Fibroblast of lung (primary cell): ENCODE measurements at regions not wholly inside any gene's neighbourhood (a gene's known extent, or its start where the extent isn't known, plus 50 kb on each side); places are given as distances from the start of the nearest gene placed in this dataset.
A peak's percentile ranks its signal among the peaks of the same experiment; 100 is the strongest.
"Not testable (repeated sequence)": the region's sequence is repeated elsewhere in the genome, so short reads cannot be mapped to it uniquely, and the experiment has no call there.

Experiments
- DNase-seq, 2 donors: peaks; one replicate each; pipeline versions ENCODE4 v3.0.0 to v3.0.0-alpha.2; 2010; ENCODE audit warnings: low read depth in 2 of 2
- H2AFZ ChIP-seq: 2 replicates; pipeline ENCODE4 v1.5.1; 2012; ENCODE audit warnings: low read length, control low read depth, inconsistent platforms
- H3K27ac ChIP-seq: 2 replicates; pipeline ENCODE4 v1.5.1; 2011; ENCODE audit warnings: low read length, control low read depth; ENCODE audit not compliant: insufficient read depth
- H3K27me3 ChIP-seq: 2 replicates; pipeline ENCODE4 v1.5.1; 2011; ENCODE audit warnings: mild to moderate bottlenecking, low read length; ENCODE audit not compliant: control insufficient read depth, insufficient read depth
- H3K36me3 ChIP-seq: 2 replicates; pipeline ENCODE4 v1.5.1; 2011; ENCODE audit warnings: low read length; ENCODE audit not compliant: control insufficient read depth, insufficient read depth
- H3K4me1 ChIP-seq: 2 replicates; pipeline ENCODE4 v1.5.1; 2011; ENCODE audit warnings: low read length; ENCODE audit not compliant: control insufficient read depth, insufficient read depth; ENCODE audit errors: extremely low read depth
- H3K4me2 ChIP-seq: 2 replicates; pipeline ENCODE4 v1.5.1; 2011; ENCODE audit warnings: low read length, control low read depth; ENCODE audit not compliant: insufficient read depth; ENCODE audit errors: extremely low read depth
- H3K4me3 ChIP-seq, 4 experiments: fragments of 200-600 bp in 1 of 4; sonication (generic) in 1 of 4; replicated peaks in 1 of 4; 2 replicates each; pipeline ENCODE4 v1.5.1; 2011 to 2016; ENCODE audit warnings: low read length in 4 of 4, low read depth in 3 of 4, mild to moderate bottlenecking in 3 of 4, control low read depth in 2 of 4, inconsistent platforms in 1 of 4, mixed read lengths in 1 of 4; ENCODE audit not compliant: insufficient read depth in 1 of 4; ENCODE audit errors: control extremely low read depth in 1 of 4
- H3K79me2 ChIP-seq: 2 replicates; pipeline ENCODE4 v1.5.1; 2012; ENCODE audit warnings: mild to moderate bottlenecking, low read length, inconsistent platforms; ENCODE audit not compliant: control insufficient read depth, insufficient read depth
- H3K9ac ChIP-seq: 2 replicates; pipeline ENCODE4 v1.5.1; 2011; ENCODE audit warnings: mild to moderate bottlenecking, low read length, control low read depth; ENCODE audit not compliant: insufficient read depth
- H3K9me3 ChIP-seq: 2 replicates; pipeline ENCODE4 v1.5.1; 2012; ENCODE audit warnings: low read depth, low read length; ENCODE audit not compliant: control insufficient read depth, insufficient read depth
- H4K20me1 ChIP-seq: 2 replicates; pipeline ENCODE4 v1.5.1; 2011; ENCODE audit warnings: low read length; ENCODE audit not compliant: control insufficient read depth, insufficient read depth; ENCODE audit errors: extremely low read depth
- EZH2 ChIP-seq: IDR thresholded peaks from 2 replicates; pipeline ENCODE4 v1.5.1; 2012; ENCODE audit warnings: low read length, control low read depth, mild to moderate bottlenecking; ENCODE audit errors: missing control alignments
- TF ChIP-seq, protein P1 (sequence below), 2 donors: IDR thresholded peaks in 1 of 2; conservative IDR thresholded peaks in 1 of 2; 1 replicate in 1 of 2; 2 replicates in 1 of 2; pipeline ENCODE4 v1.5.1; 2011 to 2012; ENCODE audit warnings: low read length in 2 of 2, control low read depth in 1 of 2, inconsistent platforms in 1 of 2, low read depth in 1 of 2, mild to moderate bottlenecking in 1 of 2

DNA sequence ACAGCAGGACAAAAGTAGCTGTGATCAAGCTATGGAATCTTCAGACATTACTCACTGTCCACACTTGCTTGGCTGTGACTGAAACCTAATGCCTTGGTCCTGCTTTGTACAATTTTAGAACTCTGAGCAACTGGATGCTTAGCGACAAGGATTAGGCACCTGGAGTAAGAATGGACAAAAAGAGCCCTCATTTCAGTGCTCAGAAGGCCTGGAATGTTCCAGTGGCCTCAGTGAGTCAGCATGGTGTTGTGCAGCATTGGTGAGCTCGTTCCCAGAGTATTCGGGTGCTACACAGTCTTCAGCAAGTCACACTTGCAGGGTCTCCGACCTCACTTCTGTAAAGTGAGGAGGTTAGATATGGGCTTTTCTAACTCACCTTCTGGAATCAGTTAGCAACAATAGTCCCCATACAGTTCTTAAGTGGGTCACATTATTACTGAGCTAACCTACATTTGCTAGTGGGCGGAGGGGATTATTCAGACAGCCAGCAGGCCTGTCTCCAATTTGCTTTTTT is 108.0 kb upstream of the MDM1 start:
- Histone ChIP-seq H4K20me1 (no peaks in the 10 kb centered on the region), H3K4me1 (no peaks in the 10 kb centered on the region), H3K36me3 (no peaks in the 10 kb centered on the region), H3K4me2 (no peak overlapping the region), H3K27ac (no peak overlapping the region), H3K4me3 (no peak overlapping the region), H3K27me3 (no peaks in the 10 kb centered on the region), H3K79me2 (no peaks in the 10 kb centered on the region), H2AFZ (no peak overlapping the region), H3K9ac (no peak overlapping the region), H3K9me3 (no peaks in the 10 kb centered on the region)
- TF ChIP-seq EZH2 = no peak
- TF ChIP-seq, protein P1, sequence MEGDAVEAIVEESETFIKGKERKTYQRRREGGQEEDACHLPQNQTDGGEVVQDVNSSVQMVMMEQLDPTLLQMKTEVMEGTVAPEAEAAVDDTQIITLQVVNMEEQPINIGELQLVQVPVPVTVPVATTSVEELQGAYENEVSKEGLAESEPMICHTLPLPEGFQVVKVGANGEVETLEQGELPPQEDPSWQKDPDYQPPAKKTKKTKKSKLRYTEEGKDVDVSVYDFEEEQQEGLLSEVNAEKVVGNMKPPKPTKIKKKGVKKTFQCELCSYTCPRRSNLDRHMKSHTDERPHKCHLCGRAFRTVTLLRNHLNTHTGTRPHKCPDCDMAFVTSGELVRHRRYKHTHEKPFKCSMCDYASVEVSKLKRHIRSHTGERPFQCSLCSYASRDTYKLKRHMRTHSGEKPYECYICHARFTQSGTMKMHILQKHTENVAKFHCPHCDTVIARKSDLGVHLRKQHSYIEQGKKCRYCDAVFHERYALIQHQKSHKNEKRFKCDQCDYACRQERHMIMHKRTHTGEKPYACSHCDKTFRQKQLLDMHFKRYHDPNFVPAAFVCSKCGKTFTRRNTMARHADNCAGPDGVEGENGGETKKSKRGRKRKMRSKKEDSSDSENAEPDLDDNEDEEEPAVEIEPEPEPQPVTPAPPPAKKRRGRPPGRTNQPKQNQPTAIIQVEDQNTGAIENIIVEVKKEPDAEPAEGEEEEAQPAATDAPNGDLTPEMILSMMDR (conservative IDR thresholded peaks at IDR 0.05 in 1 of 2, IDR thresholded peaks at IDR 0.05 in 1 of 2; ENCODE audit: low read depth in 1 of 2, low read length in 2 of 2) = no peak
- DNase-seq = peak; percentile 24 to 77

DNA sequence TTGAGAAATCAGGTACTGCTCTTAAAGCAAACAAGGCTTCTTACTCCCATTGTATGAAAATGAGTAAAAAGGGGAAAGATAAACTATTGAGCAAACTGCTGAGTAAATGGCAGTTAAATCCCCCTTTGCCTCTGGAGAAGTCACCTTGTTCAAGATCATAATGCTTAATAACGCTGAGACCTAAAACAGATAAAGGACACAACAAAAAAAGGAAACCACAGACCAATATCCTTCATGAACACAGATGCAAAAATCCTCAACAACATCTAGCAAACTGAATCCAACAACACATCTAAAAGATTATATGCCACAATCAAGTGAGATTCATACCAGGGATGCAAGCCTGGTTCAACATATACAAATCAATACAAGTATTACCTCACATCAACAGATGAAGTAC is 109.0 kb upstream of the MDM1 start:
- Histone ChIP-seq H3K27me3 (no peaks in the 10 kb centered on the region), H3K4me3 (no peak overlapping the region), H3K4me1 (no peaks in the 10 kb centered on the region), H2AFZ (no peak overlapping the region), H3K4me2 (no peak overlapping the region), H3K9me3 (no peaks in the 10 kb centered on the region), H3K9ac (no peak overlapping the region), H3K79me2 (no peaks in the 10 kb centered on the region), H4K20me1 (no peaks in the 10 kb centered on the region), H3K27ac (no peak overlapping the region), H3K36me3 (no peaks in the 10 kb centered on the region)
- DNase-seq = no peak
- TF ChIP-seq, protein P1 (conservative IDR thresholded peaks at IDR 0.05 in 1 of 2, IDR thresholded peaks at IDR 0.05 in 1 of 2; ENCODE audit: low read depth in 1 of 2, low read length in 2 of 2) = no peak
- TF ChIP-seq EZH2 = no peak

DNA sequence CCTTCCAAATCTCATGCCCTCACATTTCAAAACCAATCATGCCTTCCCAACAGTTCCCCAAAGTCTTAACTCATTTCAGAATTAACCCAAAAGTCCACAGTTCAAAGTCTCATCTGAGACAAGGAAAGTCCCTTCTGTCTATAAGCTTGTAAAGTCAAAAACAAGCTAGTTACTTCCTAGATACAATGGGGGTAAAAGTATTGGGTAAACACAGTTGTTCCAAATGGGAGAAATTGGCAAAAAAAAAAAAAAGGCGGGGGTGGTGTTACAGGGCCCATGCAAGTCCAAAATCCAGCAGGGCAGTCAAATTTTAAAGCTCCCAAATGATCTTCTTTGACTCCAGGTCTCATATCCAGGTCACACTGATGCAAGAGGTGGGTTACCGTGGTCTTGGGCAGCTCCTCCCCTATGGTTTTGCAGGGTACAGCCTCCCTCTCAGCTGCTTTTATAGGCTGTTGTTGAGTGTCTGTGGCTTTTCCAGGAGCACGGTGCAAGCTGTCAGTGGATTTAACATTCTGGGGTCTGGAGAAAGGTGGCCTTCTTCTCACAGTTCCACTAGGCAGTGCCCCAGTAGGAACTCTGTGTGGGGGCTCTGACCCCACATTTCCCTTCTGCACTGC is 110.3 kb upstream of the MDM1 start:
- H3K4me2 ChIP-seq, H2AFZ ChIP-seq, H3K9me3 ChIP-seq, H3K4me3 ChIP-seq, H3K36me3 ChIP-seq, H3K79me2 ChIP-seq, H3K27ac ChIP-seq, H4K20me1 ChIP-seq, H3K27me3 ChIP-seq, H3K4me1 ChIP-seq, DNase-seq, H3K9ac ChIP-seq: not testable (repeated sequence)

DNA sequence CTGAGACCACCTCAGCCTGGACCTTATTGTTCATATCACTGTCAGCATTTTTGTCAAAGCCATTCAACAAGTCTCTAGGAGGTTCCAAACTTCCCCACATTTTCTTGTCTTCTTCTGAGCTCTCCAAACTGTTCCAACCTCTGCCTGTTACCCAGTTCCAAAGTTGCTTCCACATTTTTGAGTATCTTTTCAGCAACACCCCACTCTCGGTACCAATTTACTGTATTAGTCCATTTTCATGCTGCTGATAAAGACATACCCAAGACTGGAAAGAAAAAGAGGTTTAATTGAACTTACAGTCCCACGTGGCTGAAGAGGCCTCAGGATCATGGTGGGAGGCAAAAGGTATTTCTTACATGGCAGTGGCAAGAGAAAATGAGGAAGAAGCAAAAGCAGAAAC is 111.5 kb upstream of the MDM1 start:
- DNase-seq, H3K4me2 ChIP-seq, H3K79me2 ChIP-seq, H2AFZ ChIP-seq, H3K27me3 ChIP-seq, H3K36me3 ChIP-seq, H3K27ac ChIP-seq, H3K9me3 ChIP-seq, H3K4me1 ChIP-seq, H3K9ac ChIP-seq, H3K4me3 ChIP-seq, H4K20me1 ChIP-seq: not testable (repeated sequence)
